Embryonic facial prominence (tissue), 1 donor: ENCODE measurements at regions not wholly inside any gene's neighbourhood (a gene's known extent, or its start where the extent isn't known, plus 50 kb on each side); places are given as distances from the start of the nearest gene placed in this dataset.

Experiments
- DNase-seq: peaks from one replicate; pipeline ENCODE4 v3.0.0-alpha.2; 2016; ENCODE audit errors: extremely low spot score

- DNase-seq = no peak
Measured at GRCh38 chr1:79614106-79614505, 607.6 kb upstream of the ADGRL4 start.

GRCh38 chr1:79613046-79613445 lies 606.5 kb upstream of the ADGRL4 start:
- no peak for DNase-seq

GRCh38 chr1:79604490-79605198 lies 598.1 kb upstream of the ADGRL4 start:
- DNase-seq = no peak

GRCh38 chr1:79603843-79604242 lies 597.3 kb upstream of the ADGRL4 start:
- no peak for DNase-seq

GRCh38 chr1:79599257-79599656 lies 592.7 kb upstream of the ADGRL4 start:
- DNase-seq = no peak

- no peak for DNase-seq
Measured at GRCh38 chr1:79595931-79596330, 589.4 kb upstream of the ADGRL4 start.

- DNase-seq = no peak
Measured at GRCh38 chr1:79594121-79594698, 587.7 kb upstream of the ADGRL4 start.

GRCh38 chr1:79592707-79593106 lies 586.2 kb upstream of the ADGRL4 start:
- no peak for DNase-seq

GRCh38 chr1:79588719-79589118 lies 582.2 kb upstream of the ADGRL4 start:
- DNase-seq = no peak

GRCh38 chr1:79587229-79587628 lies 580.7 kb upstream of the ADGRL4 start:
- DNase-seq = no peak

GRCh38 chr1:79585801-79586200 lies 579.3 kb upstream of the ADGRL4 start:
- no peak for DNase-seq

- DNase-seq = no peak
Measured at GRCh38 chr1:79575424-79575823, 568.9 kb upstream of the ADGRL4 start.

- DNase-seq = no peak
Measured at GRCh38 chr1:79568411-79568810, 561.9 kb upstream of the ADGRL4 start.

GRCh38 chr1:79561521-79561978 lies 555.0 kb upstream of the ADGRL4 start:
- DNase-seq = no peak

- no peak for DNase-seq
Measured at GRCh38 chr1:79556189-79556588, 549.7 kb upstream of the ADGRL4 start.

GRCh38 chr1:79554688-79555087 lies 548.2 kb upstream of the ADGRL4 start:
- no peak for DNase-seq

- no peak for DNase-seq
Measured at GRCh38 chr1:79551321-79551720, 544.8 kb upstream of the ADGRL4 start.

GRCh38 chr1:79550402-79550801 lies 543.9 kb upstream of the ADGRL4 start:
- no peak for DNase-seq

- DNase-seq = no peak
Measured at GRCh38 chr1:79549201-79549600, 542.7 kb upstream of the ADGRL4 start.

GRCh38 chr1:79547514-79547913 lies 541.0 kb upstream of the ADGRL4 start:
- DNase-seq = no peak

- DNase-seq = no peak
Measured at GRCh38 chr1:79543394-79543793, 536.9 kb upstream of the ADGRL4 start.

GRCh38 chr1:79539001-79539400 lies 532.5 kb upstream of the ADGRL4 start:
- DNase-seq = no peak

- no peak for DNase-seq
Measured at GRCh38 chr1:79532555-79532954, 526.0 kb upstream of the ADGRL4 start.

GRCh38 chr1:79531790-79532189 lies 525.3 kb upstream of the ADGRL4 start:
- DNase-seq = no peak
